ENCODE measurements at regions not wholly inside any gene's neighbourhood (a gene's known extent, or its start where the extent isn't known, plus 50 kb on each side); places are given as distances from the start of the nearest gene placed in this dataset.

- DNase-seq = no peak
Observed at GRCh38 chr1:38569932-38570656, 289.5 kb downstream of the RRAGC start.

GRCh38 chr1:38568061-38568857, 291.3 kb downstream of the RRAGC start:
- DNase-seq = no peak

- no peak for DNase-seq
Observed at GRCh38 chr1:38567401-38567800, 292.2 kb downstream of the RRAGC start.

GRCh38 chr1:38565020-38565491, 294.5 kb downstream of the RRAGC start:
- DNase-seq = no peak

GRCh38 chr1:38563942-38564735, 295.4 kb downstream of the RRAGC start:
- DNase-seq = no peak

- no peak for DNase-seq
Observed at GRCh38 chr1:38561725-38562124, 297.8 kb downstream of the RRAGC start.

- no peak for DNase-seq
Observed at GRCh38 chr1:38561110-38561509, 298.5 kb downstream of the RRAGC start.

GRCh38 chr1:38560457-38560856, 299.1 kb downstream of the RRAGC start:
- DNase-seq = no peak

GRCh38 chr1:38559446-38560165, 300.0 kb downstream of the RRAGC start:
- DNase-seq = no peak

GRCh38 chr1:38558500-38559445, 300.8 kb downstream of the RRAGC start:
- DNase-seq = no peak

GRCh38 chr1:38558055-38558454, 301.5 kb downstream of the RRAGC start:
- DNase-seq = no peak

GRCh38 chr1:38555594-38555993, 304.0 kb downstream of the RRAGC start:
- no peak for DNase-seq

- DNase-seq = no peak
Observed at GRCh38 chr1:38555130-38555529, 304.4 kb downstream of the RRAGC start.

GRCh38 chr1:38551318-38552307, 308.0 kb downstream of the RRAGC start:
- no peak for DNase-seq

- no peak for DNase-seq
Observed at GRCh38 chr1:38549191-38549590, 310.4 kb downstream of the RRAGC start.

- no peak for DNase-seq
Observed at GRCh38 chr1:38547321-38547720, 312.3 kb downstream of the RRAGC start.

GRCh38 chr1:38546636-38547035, 312.9 kb downstream of the RRAGC start:
- DNase-seq = no peak

GRCh38 chr1:38541223-38541622, 318.3 kb downstream of the RRAGC start:
- DNase-seq = no peak

GRCh38 chr1:38539931-38540330, 319.6 kb downstream of the RRAGC start:
- DNase-seq = no peak

GRCh38 chr1:38538834-38539233, 320.7 kb downstream of the RRAGC start:
- no peak for DNase-seq
